ENCODE measurements at regions not wholly inside any gene's neighbourhood (a gene's known extent, or its start where the extent isn't known, plus 50 kb on each side); places are given as distances from the start of the nearest gene placed in this dataset.
"Not testable (repeated sequence)": the region's sequence is repeated elsewhere in the genome, so short reads cannot be mapped to it uniquely, and the experiment has no call there.

GRCh38 chr7:21330462-21331178, 97.3 kb upstream of the SP4 start:
- DNase-seq: no peak

- no peak for DNase-seq
Observed at GRCh38 chr7:21334906-21335305, 93.0 kb upstream of the SP4 start.

- DNase-seq: no peak
Observed at GRCh38 chr7:21336743-21337142, 91.1 kb upstream of the SP4 start.

GRCh38 chr7:21338728-21339164, 89.1 kb upstream of the SP4 start:
- DNase-seq: peak; percentile 80

- DNase-seq: not testable (repeated sequence)
Observed at GRCh38 chr7:21344900-21345299, 83.0 kb upstream of the SP4 start.

- DNase-seq: no peak
Observed at GRCh38 chr7:21345361-21345760, 82.5 kb upstream of the SP4 start.

GRCh38 chr7:21346297-21346696, 81.6 kb upstream of the SP4 start:
- no peak for DNase-seq

GRCh38 chr7:21352540-21353387, 75.1 kb upstream of the SP4 start:
- DNase-seq: no peak

GRCh38 chr7:21353388-21353780, 74.5 kb upstream of the SP4 start:
- no peak for DNase-seq

GRCh38 chr7:21354284-21354683, 73.6 kb upstream of the SP4 start:
- DNase-seq: no peak

- DNase-seq: peak; percentile 78
Observed at GRCh38 chr7:21355406-21355874, 72.4 kb upstream of the SP4 start.

- DNase-seq: no peak
Observed at GRCh38 chr7:21356616-21357015, 71.3 kb upstream of the SP4 start.

- DNase-seq: no peak
Observed at GRCh38 chr7:21357151-21358097, 70.5 kb upstream of the SP4 start.

GRCh38 chr7:21358648-21359047, 69.2 kb upstream of the SP4 start:
- no peak for DNase-seq

GRCh38 chr7:21359163-21359562, 68.7 kb upstream of the SP4 start:
- no peak for DNase-seq

GRCh38 chr7:21361413-21362125, 66.3 kb upstream of the SP4 start:
- DNase-seq: no peak

GRCh38 chr7:21364801-21365271, 63.0 kb upstream of the SP4 start:
- DNase-seq: no peak

- DNase-seq: no peak
Observed at GRCh38 chr7:21365866-21366624, 61.8 kb upstream of the SP4 start.

- no peak for DNase-seq
Observed at GRCh38 chr7:21367081-21367480, 60.8 kb upstream of the SP4 start.

- no peak for DNase-seq
Observed at GRCh38 chr7:21367537-21367936, 60.3 kb upstream of the SP4 start.

GRCh38 chr7:21368317-21368716, 59.6 kb upstream of the SP4 start:
- DNase-seq: no peak
